ENCODE measurements at regions not wholly inside any gene's neighbourhood (a gene's known extent, or its start where the extent isn't known, plus 50 kb on each side); places are given as distances from the start of the nearest gene placed in this dataset.

GRCh38 chr14:35988972-35989690, 163.0 kb downstream of the BRMS1L start:
- Histone ChIP-seq H3K36me3 (ENCODE audit: low read depth, missing control alignments) (no peaks in the 10 kb centered on the region), H3K27ac (no peak overlapping the region), H3K27me3 (no peaks in the 10 kb centered on the region), H3K4me1 (no peaks in the 10 kb centered on the region), H3K4me3 (no peak overlapping the region), H3K9me3 (no peaks in the 10 kb centered on the region)
- DNase-seq = no peak
- WGBS, 2 donors = 87 to 89% methylated on average over 12 of the region's 12 CpGs
- TF ChIP-seq POLR2A (IDR thresholded peaks at IDR 0.05) = no peak
- TF ChIP-seq CTCF (IDR thresholded peaks at IDR 0.05) = no peak
- intact Hi-C loops (cut with DNase I; ENCODE audit: low total_unique reads) = no loop called here

- TF ChIP-seq CTCF (IDR thresholded peaks at IDR 0.05) (no peak), POLR2A (IDR thresholded peaks at IDR 0.05) (no peak)
- intact Hi-C loops (cut with DNase I; ENCODE audit: low total_unique reads) = no loop called here
- Histone ChIP-seq H3K9me3 (no peaks in the 10 kb centered on the region), H3K27me3 (no peaks in the 10 kb centered on the region), H3K4me1 (no peaks in the 10 kb centered on the region), H3K36me3 (ENCODE audit: low read depth, missing control alignments) (no peaks in the 10 kb centered on the region), H3K27ac (no peak overlapping the region), H3K4me3 (no peak overlapping the region)
- no peak for DNase-seq
- 86 to 87% methylated on average over 7 of the region's 7 CpGs for WGBS, 2 donors
Observed at GRCh38 chr14:35988550-35988949, 162.4 kb downstream of the BRMS1L start.

GRCh38 chr14:35987731-35988130, 161.6 kb downstream of the BRMS1L start:
- WGBS, 2 donors = 80 to 88% methylated on average over 3 of the region's 3 CpGs
- Histone ChIP-seq H3K4me1 (no peaks in the 10 kb centered on the region), H3K27me3 (no peaks in the 10 kb centered on the region), H3K4me3 (no peak overlapping the region), H3K27ac (no peak overlapping the region), H3K36me3 (ENCODE audit: low read depth, missing control alignments) (no peaks in the 10 kb centered on the region), H3K9me3 (no peaks in the 10 kb centered on the region)
- TF ChIP-seq CTCF (IDR thresholded peaks at IDR 0.05) (no peak), POLR2A (IDR thresholded peaks at IDR 0.05) (no peak)
- no peak for DNase-seq
- intact Hi-C loops (cut with DNase I; ENCODE audit: low total_unique reads) = no loop called here

- Histone ChIP-seq H3K27me3 (no peaks in the 10 kb centered on the region), H3K4me1 (no peaks in the 10 kb centered on the region), H3K27ac (no peak overlapping the region), H3K36me3 (ENCODE audit: low read depth, missing control alignments) (no peaks in the 10 kb centered on the region), H3K9me3 (no peaks in the 10 kb centered on the region), H3K4me3 (no peak overlapping the region)
- WGBS, 2 donors = 60 to 89% methylated on average over 2 of the region's 2 CpGs
- intact Hi-C loops (cut with DNase I; ENCODE audit: low total_unique reads) = no loop called here
- TF ChIP-seq CTCF (IDR thresholded peaks at IDR 0.05) = no peak
- DNase-seq = no peak
Observed at GRCh38 chr14:35986219-35986573, 160.1 kb downstream of the BRMS1L start.
